NT2/D1 (cell line): ENCODE measurements at regions not wholly inside any gene's neighbourhood (a gene's known extent, or its start where the extent isn't known, plus 50 kb on each side); places are given as distances from the start of the nearest gene placed in this dataset.

Experiments used
- YY1 ChIP-seq: IDR thresholded peaks from 2 replicates; pipeline ENCODE4 v1.6.1; 2011; ENCODE audit not compliant: insufficient read length, insufficient read depth
- ZNF274 ChIP-seq: IDR thresholded peaks from 2 replicates; pipeline ENCODE4 v1.6.1; 2011; ENCODE audit warnings: mild to moderate bottlenecking, low read depth, low read length

- no peak for TF ChIP-seq ZNF274
- no peak for TF ChIP-seq YY1
Observed at GRCh38 chr3:34155666-34156065, 357.2 kb downstream of the PDCD6IP start.
